ENCODE measurements at regions not wholly inside any gene's neighbourhood (a gene's known extent, or its start where the extent isn't known, plus 50 kb on each side); places are given as distances from the start of the nearest gene placed in this dataset.
"Not testable (repeated sequence)": the region's sequence is repeated elsewhere in the genome, so short reads cannot be mapped to it uniquely, and the experiment has no call there.

GRCh38 chr12:84391176-84391575, 521.4 kb downstream of the SLC6A15 start:
- TF ChIP-seq CTCF, POLR2AphosphoS5, POLR2A, EP300 (IDR thresholded peaks at IDR 0.05): not testable (repeated sequence)

Data from upper lobe of left lung (tissue), 4 donors.